B cell (primary cell): ENCODE measurements at regions not wholly inside any gene's neighbourhood (a gene's known extent, or its start where the extent isn't known, plus 50 kb on each side); places are given as distances from the start of the nearest gene placed in this dataset.

Experiments
- ATAC-seq: fragments of 200-7000 bp; cut with Tn5 transposase; one replicate; pipeline ENCODE4 v1.10.0; 2021; ENCODE audit warnings: low read depth, mild to moderate bottlenecking, moderate number of reproducible peaks, moderate library complexity
- CTCF ChIA-PET: fragments of 350-600 bp; sonication (Branson Sonifier 250); formaldehyde crosslinking; loops from one replicate; lab custom pipeline; 2021; ENCODE audit warnings: antibody characterized with exemption, inconsistent platforms; lab: Charles Lee
- POLR2A ChIA-PET: fragments of 350-600 bp; sonication (Branson Sonifier 250); formaldehyde crosslinking; loops from one replicate; lab custom pipeline; 2021; ENCODE audit warnings: antibody characterized with exemption; lab: Charles Lee
- DNase-seq: peaks from one replicate; pipeline ENCODE4 v3.0.0; 2013
- H2AFZ ChIP-seq: 2 replicates; pipeline ENCODE4 v1.6.1; 2012; ENCODE audit warnings: mild to moderate bottlenecking, low read depth, low read length; ENCODE audit not compliant: insufficient read depth, poor library complexity, severe bottlenecking
- H3K27ac ChIP-seq, 2 donors: 1 replicate in 1 of 2; 2 replicates in 1 of 2; pipeline ENCODE4 v1.5.1; 2012 to 2013; ENCODE audit warnings: low read length in 2 of 2, mild to moderate bottlenecking in 2 of 2, moderate library complexity in 1 of 2
- H3K27me3 ChIP-seq, 4 experiments: fragments of 200-600 bp in 1 of 4; sonication (generic) in 1 of 4; replicated peaks in 1 of 4; 1 replicate in 2 of 4; 2 replicates in 2 of 4; pipeline versions ENCODE4 v1.6.1 to v1.7.0; 2013 to 2016; ENCODE audit warnings: low read length in 3 of 4, mild to moderate bottlenecking in 2 of 4, mixed read lengths in 1 of 4, moderate library complexity in 1 of 4; ENCODE audit not compliant: insufficient read depth in 4 of 4, control insufficient read depth in 3 of 4; ENCODE audit errors: control extremely low read depth in 1 of 4
- H3K36me3 ChIP-seq, 2 experiments: replicated peaks in 1 of 2; 1 replicate in 1 of 2; 2 replicates in 1 of 2; pipeline versions ENCODE4 v1.6.1 to v1.7.1; 2013; ENCODE audit warnings: low read length in 1 of 2; ENCODE audit not compliant: insufficient read depth in 2 of 2, control insufficient read depth in 1 of 2; ENCODE audit errors: control extremely low read depth in 1 of 2, extremely low read depth in 1 of 2
- H3K4me1 ChIP-seq, 2 donors: fragments of 200-600 bp in 1 of 2; sonication (generic) in 1 of 2; 1 replicate in 1 of 2; 2 replicates in 1 of 2; pipeline versions ENCODE4 v1.5.1 to v1.6.1; 2013 to 2017; ENCODE audit warnings: low read length in 2 of 2; ENCODE audit not compliant: control insufficient read depth in 2 of 2, insufficient read depth in 2 of 2
- H3K4me2 ChIP-seq: replicated peaks from 2 replicates; pipeline ENCODE3; 2012; ENCODE audit warnings: mild to moderate bottlenecking, low read depth, low read length; ENCODE audit not compliant: poor library complexity, severe bottlenecking
- H3K4me3 ChIP-seq, 5 experiments: fragments of 200-600 bp in 1 of 5; sonication (generic) in 1 of 5; 1 replicate in 3 of 5; 2 replicates in 2 of 5; pipeline versions ENCODE4 v1.5.1 to v1.7.0; 2011 to 2016; ENCODE audit warnings: low read length in 4 of 5, mild to moderate bottlenecking in 4 of 5, low read depth in 2 of 5, control low read depth in 1 of 5, moderate library complexity in 1 of 5; ENCODE audit not compliant: insufficient read depth in 1 of 5; ENCODE audit errors: control extremely low read depth in 1 of 5, extremely low read depth in 1 of 5
- H3K79me2 ChIP-seq: fragments of 200-600 bp; sonication (generic); one replicate; pipeline ENCODE4 v1.6.0; 2016; ENCODE audit warnings: low read length; ENCODE audit not compliant: control insufficient read depth, insufficient read depth
- H3K9ac ChIP-seq: fragments of 200-600 bp; sonication (generic); 2 replicates; pipeline ENCODE4 v1.6.1; 2017; ENCODE audit warnings: mild to moderate bottlenecking, low read length, moderate library complexity
- H3K9me3 ChIP-seq, 3 donors: one replicate each; pipeline versions ENCODE4 v1.6.1 to v1.7.1; 2013; ENCODE audit warnings: low read length in 2 of 3; ENCODE audit not compliant: control insufficient read depth in 2 of 3, insufficient read depth in 1 of 3; ENCODE audit errors: control extremely low read depth in 1 of 3
- H4K20me1 ChIP-seq: 2 replicates; pipeline ENCODE4 v1.6.0; 2012; ENCODE audit warnings: mild to moderate bottlenecking, low read length; ENCODE audit not compliant: insufficient read depth, control insufficient read depth, poor library complexity, severe bottlenecking
- H3K27ac Mint-ChIP-seq: one replicate; pipeline ENCODE4 v1.8.0; 2021; ENCODE audit warnings: mixed read lengths
- H3K27me3 Mint-ChIP-seq: one replicate; pipeline ENCODE4 v1.8.0; 2021; ENCODE audit warnings: mixed read lengths
- H3K4me1 Mint-ChIP-seq: one replicate; pipeline ENCODE4 v1.8.0; 2021; ENCODE audit warnings: mixed read lengths
- H3K4me3 Mint-ChIP-seq: one replicate; pipeline ENCODE4 v1.8.0; 2021; ENCODE audit warnings: mixed read lengths
- H3K9me3 Mint-ChIP-seq: one replicate; pipeline ENCODE4 v1.8.0; 2022; ENCODE audit warnings: mixed read lengths; ENCODE audit not compliant: insufficient read depth
- EZH2 ChIP-seq: IDR thresholded peaks from 2 replicates; pipeline ENCODE4 v1.6.1; 2012; ENCODE audit warnings: borderline replicate concordance, low read depth, mild to moderate bottlenecking, moderate library complexity, low read length; ENCODE audit not compliant: insufficient read depth, poor library complexity, severe bottlenecking
- WGBS: methylation state at CpG from one replicate; pipeline ENCODE4 v1.1.5; 2013; ENCODE audit warnings: missing lambda C conversion rate; ENCODE audit not compliant: insufficient coverage; 5-methylcytosine and 5-hydroxymethylcytosine counted together
- intact Hi-C: fragments of 100-400 bp; cut with micrococcal nuclease; formaldehyde crosslinking; loops from one replicate; pipeline ENCODE4 v1.10.0; 2022
- TF ChIP-seq, protein P1 (sequence below): fragments of 200-600 bp; IDR thresholded peaks from one replicate; pipeline ENCODE4 v1.8.0; 2022; ENCODE audit warnings: antibody characterized with exemption, mild to moderate bottlenecking

DNA sequence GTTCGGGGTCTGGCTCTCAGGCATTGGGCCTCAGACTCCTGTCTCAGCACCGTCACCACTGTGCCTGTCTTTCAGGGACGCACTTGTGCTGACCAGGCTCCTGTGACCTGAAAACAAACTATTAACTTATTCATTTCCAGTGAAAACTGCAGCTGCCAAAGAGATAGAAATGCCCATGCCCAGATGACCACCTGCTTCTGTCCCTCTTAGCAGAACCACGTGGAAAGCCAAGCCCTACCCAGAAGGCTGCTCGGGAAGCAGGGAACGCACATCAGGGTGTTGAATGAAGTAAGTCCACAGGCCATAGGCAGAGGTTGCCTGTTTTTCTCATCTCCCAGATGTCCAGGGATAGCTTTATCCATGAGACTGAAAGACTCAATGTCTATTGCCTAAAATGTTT is 219.3 kb downstream of the EBLN2 start:
- H3K27ac Mint-ChIP-seq, result no peak overlapping the region
- Histone ChIP-seq H3K9me3 (no peaks in the 10 kb centered on the region), H3K4me2 (no peak overlapping the region), H3K36me3 (no peaks in the 10 kb centered on the region), H3K27ac (no peak overlapping the region), H3K4me3 (no peak overlapping the region), H4K20me1 (no peaks in the 10 kb centered on the region), H2AFZ (no peak overlapping the region), H3K4me1 (no peaks in the 10 kb centered on the region), H3K27me3 (no peaks in the 10 kb centered on the region), H3K9ac (no peak overlapping the region), H3K79me2 (no peaks in the 10 kb centered on the region)
- H3K27me3 Mint-ChIP-seq, result no peaks in the 10 kb centered on the region
- POLR2A ChIA-PET, result no interaction called here
- intact Hi-C loops, result no loop called here
- no peak for DNase-seq
- no peaks in the 10 kb centered on the region for H3K9me3 Mint-ChIP-seq
- CTCF ChIA-PET, result no interaction called here
- ATAC-seq, result no peak
- 87% methylated on average over 3 of the region's 6 CpGs for WGBS
- no peaks in the 10 kb centered on the region for H3K4me1 Mint-ChIP-seq
- no peak overlapping the region for H3K4me3 Mint-ChIP-seq
- TF ChIP-seq, protein P1, sequence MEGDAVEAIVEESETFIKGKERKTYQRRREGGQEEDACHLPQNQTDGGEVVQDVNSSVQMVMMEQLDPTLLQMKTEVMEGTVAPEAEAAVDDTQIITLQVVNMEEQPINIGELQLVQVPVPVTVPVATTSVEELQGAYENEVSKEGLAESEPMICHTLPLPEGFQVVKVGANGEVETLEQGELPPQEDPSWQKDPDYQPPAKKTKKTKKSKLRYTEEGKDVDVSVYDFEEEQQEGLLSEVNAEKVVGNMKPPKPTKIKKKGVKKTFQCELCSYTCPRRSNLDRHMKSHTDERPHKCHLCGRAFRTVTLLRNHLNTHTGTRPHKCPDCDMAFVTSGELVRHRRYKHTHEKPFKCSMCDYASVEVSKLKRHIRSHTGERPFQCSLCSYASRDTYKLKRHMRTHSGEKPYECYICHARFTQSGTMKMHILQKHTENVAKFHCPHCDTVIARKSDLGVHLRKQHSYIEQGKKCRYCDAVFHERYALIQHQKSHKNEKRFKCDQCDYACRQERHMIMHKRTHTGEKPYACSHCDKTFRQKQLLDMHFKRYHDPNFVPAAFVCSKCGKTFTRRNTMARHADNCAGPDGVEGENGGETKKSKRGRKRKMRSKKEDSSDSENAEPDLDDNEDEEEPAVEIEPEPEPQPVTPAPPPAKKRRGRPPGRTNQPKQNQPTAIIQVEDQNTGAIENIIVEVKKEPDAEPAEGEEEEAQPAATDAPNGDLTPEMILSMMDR, result no peak
- no peak for TF ChIP-seq EZH2

DNA sequence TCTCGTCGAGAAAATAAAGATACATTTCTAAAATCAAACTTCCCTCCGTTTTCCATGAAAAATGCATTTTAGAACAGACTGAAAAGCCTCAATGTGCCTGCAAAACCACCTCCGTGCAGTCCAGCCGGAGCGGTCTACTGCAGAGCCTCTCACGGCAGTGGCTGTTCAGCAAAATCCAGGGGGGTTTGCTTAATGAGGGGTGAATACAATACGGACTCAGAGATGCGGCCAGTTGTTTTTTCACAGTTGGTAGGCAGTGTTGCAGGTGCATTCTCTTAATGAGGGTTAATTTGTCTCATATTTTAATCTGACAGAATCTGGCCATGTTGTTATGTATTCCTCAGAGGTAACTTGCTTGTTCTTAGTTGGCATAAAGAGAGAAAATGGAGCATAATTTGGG is 223.0 kb downstream of the EBLN2 start:
- Histone ChIP-seq H3K9ac (no peak overlapping the region), H3K4me3 (no peak overlapping the region), H3K27me3 (no peaks in the 10 kb centered on the region), H3K79me2 (no peaks in the 10 kb centered on the region), H2AFZ (no peak overlapping the region), H3K27ac (no peak overlapping the region), H3K9me3 (no peaks in the 10 kb centered on the region), H3K4me1 (no peaks in the 10 kb centered on the region), H3K4me2 (no peak overlapping the region), H3K36me3 (no peaks in the 10 kb centered on the region), H4K20me1 (no peaks in the 10 kb centered on the region)
- ChIA-PET POLR2A (no interaction called here), CTCF (no interaction called here)
- DNase-seq, result no peak
- 90% methylated on average over 9 of the region's 9 CpGs for WGBS
- TF ChIP-seq, protein P1, result no peak
- no peak for TF ChIP-seq EZH2
- Mint-ChIP-seq H3K27me3 (no peaks in the 10 kb centered on the region), H3K4me3 (no peak overlapping the region), H3K9me3 (no peaks in the 10 kb centered on the region), H3K4me1 (no peaks in the 10 kb centered on the region), H3K27ac (no peak overlapping the region)
- no peak for ATAC-seq
- intact Hi-C loops, result no loop called here
